Stomach smooth muscle (tissue), 2 donors: ENCODE measurements at regions not wholly inside any gene's neighbourhood (a gene's known extent, or its start where the extent isn't known, plus 50 kb on each side); places are given as distances from the start of the nearest gene placed in this dataset.
A peak's percentile ranks its signal among the peaks of the same experiment; 100 is the strongest.

Source experiments
- H3K27ac ChIP-seq: one replicate; pipeline ENCODE4 v1.7.0; 2013; ENCODE audit warnings: mild to moderate bottlenecking, low read length, inconsistent platforms
- H3K27me3 ChIP-seq, 2 donors: one replicate each; pipeline ENCODE4 v1.7.0; 2013; ENCODE audit warnings: low read length in 2 of 2; ENCODE audit not compliant: insufficient read depth in 2 of 2, control insufficient read depth in 1 of 2
- H3K36me3 ChIP-seq, 2 donors: one replicate each; pipeline ENCODE4 v1.7.0; 2013; ENCODE audit warnings: low read length in 2 of 2; ENCODE audit not compliant: control insufficient read depth in 2 of 2, insufficient read depth in 2 of 2
- H3K4me1 ChIP-seq: one replicate; pipeline ENCODE4 v1.7.0; 2013; ENCODE audit warnings: low read length; ENCODE audit not compliant: control insufficient read depth, insufficient read depth
- H3K4me3 ChIP-seq, 2 donors: one replicate each; pipeline ENCODE4 v1.7.0; 2013; ENCODE audit warnings: low read length in 2 of 2
- H3K9ac ChIP-seq, 2 donors: one replicate each; pipeline ENCODE4 v1.7.0; 2013; ENCODE audit warnings: low read length in 2 of 2, mild to moderate bottlenecking in 1 of 2
- H3K9me3 ChIP-seq, 2 donors: one replicate each; pipeline ENCODE4 v1.7.0; 2013; ENCODE audit warnings: low read length in 2 of 2; ENCODE audit not compliant: control insufficient read depth in 2 of 2
- donor health status: healthy.
- donor health status: Pancreatic carcinoma.

DNA sequence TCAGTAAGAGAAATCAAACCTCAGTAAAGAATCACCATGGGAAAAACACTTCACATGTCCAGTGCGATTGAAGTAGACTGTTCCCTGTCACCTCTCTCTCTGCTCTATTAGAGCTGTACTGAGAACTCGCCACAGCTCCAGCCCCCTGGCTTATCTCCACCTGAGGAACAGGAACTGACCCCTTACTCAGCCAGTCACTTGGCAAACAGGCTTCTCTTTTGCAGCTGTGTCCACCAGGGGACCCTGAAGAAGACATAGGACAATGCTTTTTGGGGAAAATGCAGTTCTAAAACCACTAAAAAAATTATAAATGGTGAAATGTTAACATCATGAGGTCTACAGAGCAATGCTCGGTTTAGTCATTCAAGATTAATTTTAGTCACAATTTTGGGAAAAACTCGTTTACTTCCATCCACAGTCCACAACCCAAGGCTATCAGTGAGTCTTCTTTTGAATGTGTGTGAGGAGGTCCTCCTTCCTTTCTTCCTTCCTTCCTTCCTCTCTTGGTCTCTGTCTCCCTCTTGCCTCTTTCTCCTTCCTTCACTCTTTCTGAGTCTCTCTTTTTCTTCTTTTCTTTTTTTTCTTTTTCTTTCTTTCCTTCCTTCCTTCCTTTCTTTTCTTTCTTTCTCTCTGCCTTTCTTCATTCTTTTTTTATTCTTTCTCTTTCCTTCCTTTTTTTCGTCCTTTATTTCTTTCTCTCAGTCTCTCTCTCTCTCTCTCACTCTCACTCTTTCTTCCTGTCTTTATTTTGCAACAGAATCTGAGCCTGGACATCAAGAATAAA lies 1189.5 kb upstream of the TMEM132C start:
- Histone ChIP-seq H3K4me3 (no peak overlapping the region), H3K4me1 (no peaks in the 10 kb centered on the region), H3K27me3 (no peaks in the 10 kb centered on the region), H3K9me3 (no peaks in the 10 kb centered on the region), H3K27ac (no peak overlapping the region), H3K36me3 (no peaks in the 10 kb centered on the region), H3K9ac (no peak overlapping the region)

DNA sequence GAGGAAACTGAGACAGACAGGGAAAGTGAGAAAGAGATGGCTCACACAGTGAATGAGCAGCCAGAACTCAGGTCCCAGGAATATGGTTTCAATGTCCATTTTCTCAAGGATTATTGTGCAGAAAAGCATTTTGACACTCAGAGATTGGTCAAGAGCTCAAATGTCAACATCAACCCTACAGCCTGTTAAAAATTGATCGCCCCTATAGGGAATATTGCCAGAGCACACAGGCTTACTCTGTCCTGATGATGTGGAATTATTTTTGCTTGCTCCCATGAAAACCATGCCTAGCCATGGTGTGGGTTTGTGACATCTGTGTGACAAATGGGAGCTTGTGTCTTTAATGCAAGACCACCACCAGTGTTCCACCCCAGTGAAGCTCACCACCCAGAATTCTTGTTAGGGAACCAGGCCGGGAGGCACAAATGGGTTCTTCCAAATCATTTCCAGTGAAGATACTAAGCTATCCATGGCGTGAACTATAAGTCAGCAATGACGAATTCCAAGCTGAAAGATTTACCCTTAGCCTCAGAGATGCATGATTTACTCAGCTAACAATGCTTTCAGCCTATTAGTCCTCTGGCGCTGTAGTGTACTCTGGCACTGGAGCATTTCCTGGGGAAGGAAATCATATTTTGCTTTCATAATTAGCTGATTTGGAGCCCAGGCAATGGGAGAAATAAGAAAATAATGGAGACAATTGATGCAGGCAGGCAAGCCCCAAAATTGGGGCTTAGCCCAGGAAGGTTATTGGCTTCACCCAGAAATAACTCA lies 1188.2 kb upstream of the TMEM132C start:
- Histone ChIP-seq H3K36me3 (no peaks in the 10 kb centered on the region), H3K9ac (no peak overlapping the region), H3K4me1 (no peaks in the 10 kb centered on the region), H3K27ac (no peak overlapping the region), H3K4me3 (no peak overlapping the region), H3K9me3 (no peaks in the 10 kb centered on the region), H3K27me3 (no peaks in the 10 kb centered on the region)

GRCh38 chr12:127079636-127080035 lies 1187.3 kb upstream of the TMEM132C start:
- no peaks in the 10 kb centered on the region for H3K4me1 ChIP-seq

DNA sequence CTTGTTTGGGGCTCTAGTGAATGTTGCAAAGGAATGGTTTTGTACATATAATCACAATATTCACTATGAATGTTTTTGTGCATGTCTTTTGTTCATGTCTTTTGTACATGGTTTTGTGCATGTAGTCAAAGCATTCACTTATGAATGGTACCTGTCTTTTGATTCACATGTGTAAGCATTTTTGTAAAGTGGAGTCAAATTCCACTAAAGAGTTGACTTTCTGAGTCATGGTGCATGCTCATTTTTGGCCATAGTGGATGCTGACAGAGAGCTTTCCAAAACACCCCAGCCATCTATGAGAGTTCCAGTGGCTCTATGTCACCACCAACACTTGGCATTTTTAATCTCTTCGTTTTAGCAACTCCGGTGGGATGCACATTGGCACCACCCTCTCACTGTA lies 1185.9 kb upstream of the TMEM132C start:
- no peaks in the 10 kb centered on the region for H3K4me1 ChIP-seq
- no peak overlapping the region for H3K27ac ChIP-seq

More at GRCh38 chr12:127079636-127080035, 1187.3 kb upstream of the TMEM132C start:
- no peaks in the 10 kb centered on the region for H3K36me3 ChIP-seq
- H3K27me3 ChIP-seq, result no peaks in the 10 kb centered on the region
- H3K9ac ChIP-seq, result no peak overlapping the region
- H3K27ac ChIP-seq, result no peak overlapping the region
- no peaks in the 10 kb centered on the region for H3K9me3 ChIP-seq
- H3K4me3 ChIP-seq, result no peak overlapping the region

GRCh38 chr12:127083008-127083949 lies 1183.7 kb upstream of the TMEM132C start:
- H3K9ac ChIP-seq, result peak overlapping the region in 1 of 2 donors; percentile 41
- H3K4me1 ChIP-seq, result no peaks in the 10 kb centered on the region
- H3K4me3 ChIP-seq, result peak overlapping the region; percentile 61 to 81
- no peaks in the 10 kb centered on the region for H3K36me3 ChIP-seq
- no peaks in the 10 kb centered on the region for H3K9me3 ChIP-seq
- H3K27ac ChIP-seq, result no peak overlapping the region
- H3K27me3 ChIP-seq, result no peaks in the 10 kb centered on the region

More for the DNA sequence above, 1185.9 kb upstream of the TMEM132C start:
- no peak overlapping the region for H3K9ac ChIP-seq
- H3K36me3 ChIP-seq, result no peaks in the 10 kb centered on the region
- no peak overlapping the region for H3K4me3 ChIP-seq
- H3K27me3 ChIP-seq, result no peaks in the 10 kb centered on the region
- H3K9me3 ChIP-seq, result no peaks in the 10 kb centered on the region

DNA sequence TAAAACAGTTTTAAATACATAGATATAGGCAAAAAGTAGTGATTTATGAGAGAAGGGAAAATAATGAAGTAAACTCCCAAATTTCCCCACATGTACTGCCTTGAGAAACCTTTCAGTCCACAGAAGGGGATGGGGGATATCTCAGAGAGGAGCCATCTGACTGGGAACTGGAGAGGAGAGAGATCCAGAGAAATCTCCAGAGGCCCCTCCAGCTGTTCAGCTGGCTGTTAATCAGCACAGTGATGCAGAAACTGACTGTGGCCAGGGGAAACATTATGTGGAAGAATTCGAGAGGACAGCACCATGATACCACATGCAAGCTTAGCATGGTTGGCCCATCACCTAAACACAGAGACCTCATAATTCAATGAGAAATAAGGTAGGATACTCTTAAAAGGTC lies 1165.9 kb upstream of the TMEM132C start:
- H3K4me3 ChIP-seq, result no peak overlapping the region
- no peaks in the 10 kb centered on the region for H3K9me3 ChIP-seq
- no peaks in the 10 kb centered on the region for H3K36me3 ChIP-seq
- H3K4me1 ChIP-seq, result no peaks in the 10 kb centered on the region
- H3K27me3 ChIP-seq, result no peaks in the 10 kb centered on the region
- no peak overlapping the region for H3K27ac ChIP-seq
- no peak overlapping the region for H3K9ac ChIP-seq

DNA sequence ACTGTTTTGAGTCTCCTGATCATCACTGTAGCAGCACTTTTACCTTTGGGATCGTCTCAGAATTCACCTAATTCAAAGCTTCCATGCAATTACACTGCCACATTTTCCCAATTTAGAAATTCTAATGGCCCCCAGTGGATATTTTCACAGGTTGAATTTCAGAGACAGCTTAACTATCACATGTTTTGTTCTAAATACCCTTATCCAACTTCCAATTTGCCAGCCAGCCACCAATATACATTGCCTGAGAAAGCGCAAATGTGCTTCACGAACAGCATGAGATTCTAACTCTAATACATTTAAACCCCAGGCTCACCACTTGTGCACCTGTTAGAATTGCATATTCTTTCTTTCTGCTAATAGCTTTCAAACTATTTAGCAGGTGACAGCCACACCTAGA lies 1160.9 kb upstream of the TMEM132C start:
- H3K4me3 ChIP-seq, result no peak overlapping the region
- no peaks in the 10 kb centered on the region for H3K36me3 ChIP-seq
- H3K9ac ChIP-seq, result no peak overlapping the region
- no peak overlapping the region for H3K27ac ChIP-seq
- no peaks in the 10 kb centered on the region for H3K4me1 ChIP-seq
- no peaks in the 10 kb centered on the region for H3K9me3 ChIP-seq
- no peaks in the 10 kb centered on the region for H3K27me3 ChIP-seq

GRCh38 chr12:127106697-127107096 lies 1160.3 kb upstream of the TMEM132C start:
- Histone ChIP-seq H3K4me3 (no peak overlapping the region), H3K9ac (no peak overlapping the region), H3K27me3 (no peaks in the 10 kb centered on the region), H3K9me3 (no peaks in the 10 kb centered on the region), H3K36me3 (no peaks in the 10 kb centered on the region), H3K27ac (no peak overlapping the region), H3K4me1 (no peaks in the 10 kb centered on the region)

DNA sequence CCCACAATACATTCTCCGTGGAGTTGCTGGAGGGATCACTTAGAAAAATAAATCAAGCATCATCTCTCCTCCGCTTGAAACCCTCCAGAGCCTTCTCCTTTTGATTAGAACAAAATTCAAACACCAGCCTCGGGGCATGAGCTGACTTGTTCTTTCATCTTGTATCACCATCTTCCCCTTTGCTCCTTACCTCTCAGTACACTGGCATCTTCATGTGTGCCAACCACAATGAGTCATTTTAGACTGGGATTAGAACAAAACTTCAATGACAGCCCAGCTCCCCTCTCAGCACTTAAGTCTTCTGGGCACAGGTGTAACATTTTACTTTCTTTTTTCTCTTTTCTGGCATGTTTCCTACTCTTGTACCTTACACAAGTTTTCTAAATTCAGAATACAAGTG lies 1159.2 kb upstream of the TMEM132C start:
- Histone ChIP-seq H3K36me3 (no peaks in the 10 kb centered on the region), H3K9ac (no peak overlapping the region), H3K4me3 (no peak overlapping the region), H3K9me3 (no peaks in the 10 kb centered on the region), H3K27ac (no peak overlapping the region), H3K4me1 (no peaks in the 10 kb centered on the region), H3K27me3 (no peaks in the 10 kb centered on the region)

- H3K9me3 ChIP-seq, result no peaks in the 10 kb centered on the region
- H3K27me3 ChIP-seq, result no peaks in the 10 kb centered on the region
Observed at GRCh38 chr12:127108360-127109215, 1158.4 kb upstream of the TMEM132C start.

More at GRCh38 chr12:127108360-127109215, 1158.4 kb upstream of the TMEM132C start:
- no peak overlapping the region for H3K9ac ChIP-seq
- H3K4me3 ChIP-seq, result no peak overlapping the region
- no peak overlapping the region for H3K27ac ChIP-seq
- H3K36me3 ChIP-seq, result no peaks in the 10 kb centered on the region
- no peaks in the 10 kb centered on the region for H3K4me1 ChIP-seq
